ENCODE measurements at regions not wholly inside any gene's neighbourhood (a gene's known extent, or its start where the extent isn't known, plus 50 kb on each side); places are given as distances from the start of the nearest gene placed in this dataset.

DNA sequence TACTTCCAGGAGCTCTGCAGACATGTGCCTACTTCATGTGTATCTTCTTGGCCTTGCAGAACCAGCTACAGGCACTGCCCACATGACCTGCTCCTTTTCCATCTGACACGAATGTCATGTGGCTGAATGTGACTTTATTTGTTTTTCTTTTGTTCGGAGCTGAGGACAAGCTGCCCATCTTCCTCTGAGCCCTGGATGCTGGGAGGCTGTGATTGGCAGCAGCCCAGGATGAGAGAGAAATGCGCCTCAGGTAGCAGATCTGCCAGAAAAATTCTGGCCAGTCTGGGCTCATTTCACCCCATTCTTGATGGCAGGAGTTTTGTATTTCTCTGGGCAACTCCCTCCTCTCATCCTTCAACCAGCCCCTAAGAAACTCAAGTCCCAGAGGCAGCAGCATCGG, 372.0 kb downstream of the RPS6KC1 start:
- ATAC-seq: no peak
- Histone ChIP-seq H3K36me3 (ENCODE audit: low read depth) (no peaks in the 10 kb centered on the region), H3K4me3 (no peak overlapping the region), H3K4me1 (ENCODE audit: low read depth) (no peaks in the 10 kb centered on the region), H3K9me3 (no peaks in the 10 kb centered on the region)
- intact Hi-C loops (cut with DNase I, micrococcal nuclease): no loop called here
- DNase-seq: no peak
- TF ChIP-seq, protein P1, sequence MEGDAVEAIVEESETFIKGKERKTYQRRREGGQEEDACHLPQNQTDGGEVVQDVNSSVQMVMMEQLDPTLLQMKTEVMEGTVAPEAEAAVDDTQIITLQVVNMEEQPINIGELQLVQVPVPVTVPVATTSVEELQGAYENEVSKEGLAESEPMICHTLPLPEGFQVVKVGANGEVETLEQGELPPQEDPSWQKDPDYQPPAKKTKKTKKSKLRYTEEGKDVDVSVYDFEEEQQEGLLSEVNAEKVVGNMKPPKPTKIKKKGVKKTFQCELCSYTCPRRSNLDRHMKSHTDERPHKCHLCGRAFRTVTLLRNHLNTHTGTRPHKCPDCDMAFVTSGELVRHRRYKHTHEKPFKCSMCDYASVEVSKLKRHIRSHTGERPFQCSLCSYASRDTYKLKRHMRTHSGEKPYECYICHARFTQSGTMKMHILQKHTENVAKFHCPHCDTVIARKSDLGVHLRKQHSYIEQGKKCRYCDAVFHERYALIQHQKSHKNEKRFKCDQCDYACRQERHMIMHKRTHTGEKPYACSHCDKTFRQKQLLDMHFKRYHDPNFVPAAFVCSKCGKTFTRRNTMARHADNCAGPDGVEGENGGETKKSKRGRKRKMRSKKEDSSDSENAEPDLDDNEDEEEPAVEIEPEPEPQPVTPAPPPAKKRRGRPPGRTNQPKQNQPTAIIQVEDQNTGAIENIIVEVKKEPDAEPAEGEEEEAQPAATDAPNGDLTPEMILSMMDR (IDR thresholded peaks at IDR 0.05): no peak

GRCh38 chr1:213423605-213424004, 372.6 kb downstream of the RPS6KC1 start:
- ATAC-seq (no peak), DNase-seq (no peak)
- Histone ChIP-seq H3K4me1 (ENCODE audit: low read depth) (no peaks in the 10 kb centered on the region), H3K9me3 (no peaks in the 10 kb centered on the region), H3K4me3 (no peak overlapping the region), H3K36me3 (ENCODE audit: low read depth) (no peaks in the 10 kb centered on the region)
- TF ChIP-seq, protein P1 (IDR thresholded peaks at IDR 0.05): no peak
- intact Hi-C loops (cut with DNase I, micrococcal nuclease): no loop called here

GRCh38 chr1:213425376-213426030, 374.5 kb downstream of the RPS6KC1 start:
- Histone ChIP-seq H3K9me3 (no peaks in the 10 kb centered on the region), H3K4me1 (ENCODE audit: low read depth) (no peaks in the 10 kb centered on the region), H3K36me3 (ENCODE audit: low read depth) (no peaks in the 10 kb centered on the region), H3K4me3 (no peak overlapping the region)
- intact Hi-C loops (cut with DNase I, micrococcal nuclease): no loop called here
- TF ChIP-seq, protein P1 (IDR thresholded peaks at IDR 0.05): no peak
- no peak for ATAC-seq
- DNase-seq: no peak

GRCh38 chr1:213429642-213430041, 378.6 kb downstream of the RPS6KC1 start:
- no peaks in the 10 kb centered on the region for H3K9me3 ChIP-seq
- DNase-seq (no peak), ATAC-seq (no peak)
- H3K36me3 ChIP-seq (ENCODE audit: low read depth): no peaks in the 10 kb centered on the region
- TF ChIP-seq, protein P1 (IDR thresholded peaks at IDR 0.05): no peak
- H3K4me3 ChIP-seq: no peak overlapping the region
- no peaks in the 10 kb centered on the region for H3K4me1 ChIP-seq (ENCODE audit: low read depth)
- intact Hi-C loops (cut with DNase I, micrococcal nuclease): no loop called here

- ATAC-seq (no peak), DNase-seq (no peak)
- H3K4me3 ChIP-seq: no peak overlapping the region
- H3K36me3 ChIP-seq (ENCODE audit: low read depth): no peaks in the 10 kb centered on the region
- H3K9me3 ChIP-seq: no peaks in the 10 kb centered on the region
- intact Hi-C loops (cut with DNase I, micrococcal nuclease): no loop called here
- TF ChIP-seq, protein P1 (IDR thresholded peaks at IDR 0.05): no peak
- no peaks in the 10 kb centered on the region for H3K4me1 ChIP-seq (ENCODE audit: low read depth)
These were observed 384.7 kb downstream of the RPS6KC1 start for GRCh38 chr1:213435715-213436114.

DNA sequence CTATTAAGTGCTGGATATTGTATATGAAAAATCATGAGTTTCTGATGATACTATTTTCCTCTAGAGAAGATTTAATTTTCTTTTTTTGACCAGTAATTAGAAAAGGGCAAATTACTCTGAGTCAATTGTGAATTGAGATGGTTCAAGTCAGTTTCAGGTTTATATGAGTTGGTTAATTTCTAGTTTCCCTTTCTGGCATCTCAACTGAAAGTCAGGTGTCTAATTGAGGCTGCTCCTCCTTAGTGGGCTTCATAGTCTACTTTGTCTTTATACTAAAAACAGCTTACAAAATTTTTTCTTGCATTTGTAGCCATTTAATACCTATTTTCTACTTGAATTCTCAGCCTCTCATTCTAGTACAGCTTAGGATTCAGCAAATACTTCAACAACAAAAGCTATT, 387.3 kb downstream of the RPS6KC1 start:
- TF ChIP-seq, protein P1 (IDR thresholded peaks at IDR 0.05): no peak
- intact Hi-C loops (cut with DNase I, micrococcal nuclease): no loop called here
- no peak overlapping the region for H3K4me3 ChIP-seq
- ATAC-seq: no peak
- DNase-seq: no peak
- no peaks in the 10 kb centered on the region for H3K9me3 ChIP-seq
- H3K4me1 ChIP-seq (ENCODE audit: low read depth): no peaks in the 10 kb centered on the region
- no peaks in the 10 kb centered on the region for H3K36me3 ChIP-seq (ENCODE audit: low read depth)

All from mucosa of descending colon (tissue), 3 donors.